Loucy (cell line): ENCODE measurements at regions not wholly inside any gene's neighbourhood (a gene's known extent, or its start where the extent isn't known, plus 50 kb on each side); places are given as distances from the start of the nearest gene placed in this dataset.
"Not testable (repeated sequence)": the region's sequence is repeated elsewhere in the genome, so short reads cannot be mapped to it uniquely, and the experiment has no call there.

ENCODE experiments used
- CTCF ChIP-seq: fragments of 200-600 bp; sonication (generic); conservative IDR thresholded peaks from 2 replicates; pipeline ENCODE4 v1.5.1; 2014; ENCODE audit warnings: mild to moderate bottlenecking, antibody characterized with exemption, low read length
- EZH2phosphoT487 ChIP-seq: fragments of 200-600 bp; IDR thresholded peaks from 2 replicates; pipeline ENCODE4 v1.6.1; 2018; ENCODE audit warnings: antibody characterized with exemption, mild to moderate bottlenecking, moderate library complexity, borderline replicate concordance

GRCh38 chr7:109596948-109597347, 1027.3 kb downstream of the DNAJB9 start:
- TF ChIP-seq CTCF, EZH2phosphoT487: not testable (repeated sequence)
